Stimulated activated CD8-positive, alpha-beta memory T cell treated with anti-CD3 and anti-CD28 coated beads, Interleukin-15, amount 100 ng/mL, for 48 hours (primary cell): ENCODE measurements at regions not wholly inside any gene's neighbourhood (a gene's known extent, or its start where the extent isn't known, plus 50 kb on each side); places are given as distances from the start of the nearest gene placed in this dataset.
"Not testable (repeated sequence)": the region's sequence is repeated elsewhere in the genome, so short reads cannot be mapped to it uniquely, and the experiment has no call there.

Source experiments
- DNase-seq, 2 donors: peaks; one replicate each; pipeline ENCODE4 v3.0.0-alpha.2; 2020; ENCODE audit warnings: low read depth in 2 of 2

DNA sequence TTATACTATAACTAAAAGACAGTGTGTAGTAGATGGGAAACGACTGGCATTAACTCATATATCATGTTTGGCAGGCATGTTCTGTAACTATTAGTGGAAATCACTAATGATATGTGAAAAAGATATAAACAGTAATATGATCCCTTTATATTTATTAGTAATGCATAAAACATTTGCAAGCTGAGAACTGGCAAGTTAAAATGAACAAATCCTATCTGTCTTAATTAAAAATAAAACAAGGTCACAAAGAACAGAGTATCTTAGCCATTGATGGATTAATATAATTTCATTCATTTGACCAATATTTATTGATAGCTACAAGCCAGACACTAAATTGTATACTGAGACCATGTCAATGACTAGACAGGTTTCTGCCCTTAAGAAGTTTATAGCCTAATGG, 154.5 kb downstream of the CRPPA start:
- no peak for DNase-seq

GRCh38 chr7:16266470-16266869, 154.9 kb downstream of the CRPPA start:
- DNase-seq, result not testable (repeated sequence)

DNA sequence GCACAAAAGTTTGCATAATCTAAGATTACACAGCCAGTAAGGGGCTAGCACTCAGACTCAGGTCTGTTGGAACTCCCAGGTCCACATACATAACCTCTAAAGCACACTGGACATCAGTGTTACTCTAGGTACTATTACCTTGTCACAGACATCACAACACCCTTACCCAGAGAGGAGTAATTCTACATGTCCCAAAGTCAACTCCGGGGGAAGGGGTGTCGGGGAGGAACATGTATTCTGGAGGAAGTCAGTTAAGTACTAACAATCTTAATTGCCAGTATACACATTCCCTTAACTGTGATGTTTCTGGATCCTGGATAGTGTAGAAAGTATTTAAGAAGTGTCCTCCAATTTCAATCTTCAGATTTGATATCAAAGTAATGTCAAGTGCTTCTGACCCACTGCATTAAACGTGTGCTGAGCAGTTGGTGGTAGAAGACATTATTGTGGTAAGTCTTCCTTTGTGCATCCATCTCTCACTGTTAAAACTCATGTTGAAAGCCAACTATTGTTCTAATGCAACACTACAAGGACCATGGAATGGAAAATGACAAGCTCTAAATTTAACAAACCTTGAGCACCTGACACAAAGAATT, 155.4 kb downstream of the CRPPA start:
- DNase-seq, result no peak

DNA sequence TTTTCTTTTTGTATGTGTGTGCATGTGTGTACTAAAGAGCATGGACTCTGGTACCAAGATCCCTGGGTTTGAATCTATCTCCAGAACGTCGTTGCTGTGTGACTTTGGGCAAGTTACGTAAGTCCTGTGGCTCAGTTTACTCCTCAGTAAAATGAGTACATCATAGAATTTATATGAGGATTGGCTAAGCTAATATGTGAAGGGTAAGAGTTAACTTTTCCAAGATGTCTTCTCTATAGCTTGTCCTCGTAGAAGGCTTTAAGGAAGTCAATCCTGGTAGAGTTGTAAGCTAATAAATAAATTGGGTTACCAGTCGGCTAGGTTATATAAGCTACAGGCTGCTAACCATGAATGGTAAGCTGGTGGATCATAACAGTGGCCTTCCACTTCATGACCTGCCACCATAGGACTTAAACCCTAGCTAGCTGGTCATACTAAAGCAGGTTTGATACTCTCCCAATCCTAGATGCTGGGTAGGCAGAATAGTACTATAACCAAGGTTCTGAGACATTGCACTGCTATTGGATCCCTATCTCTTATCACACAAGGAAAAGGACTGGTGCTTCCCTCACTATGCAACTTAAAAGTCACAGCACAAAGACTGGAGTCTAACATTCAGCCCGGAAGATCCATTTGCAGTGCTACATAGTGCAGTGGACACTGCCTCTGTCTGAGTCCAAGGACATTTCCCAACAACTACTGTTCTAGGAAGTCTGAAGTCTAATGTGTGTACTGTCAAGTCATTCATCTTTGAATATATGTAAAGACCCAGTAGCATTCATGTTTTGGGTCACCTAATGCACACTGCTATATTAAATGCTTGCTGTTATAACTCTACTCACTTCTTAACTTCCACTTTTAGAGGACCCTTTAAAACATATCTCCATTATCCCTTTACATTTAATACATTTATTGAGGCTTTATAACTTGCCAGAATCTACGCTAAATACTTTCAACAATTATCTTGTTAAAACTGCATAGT, 156.2 kb downstream of the CRPPA start:
- DNase-seq, result no peak

GRCh38 chr7:16264036-16264819, 157.1 kb downstream of the CRPPA start:
- no peak for DNase-seq

GRCh38 chr7:16263377-16263776, 158.0 kb downstream of the CRPPA start:
- DNase-seq, result not testable (repeated sequence)

DNA sequence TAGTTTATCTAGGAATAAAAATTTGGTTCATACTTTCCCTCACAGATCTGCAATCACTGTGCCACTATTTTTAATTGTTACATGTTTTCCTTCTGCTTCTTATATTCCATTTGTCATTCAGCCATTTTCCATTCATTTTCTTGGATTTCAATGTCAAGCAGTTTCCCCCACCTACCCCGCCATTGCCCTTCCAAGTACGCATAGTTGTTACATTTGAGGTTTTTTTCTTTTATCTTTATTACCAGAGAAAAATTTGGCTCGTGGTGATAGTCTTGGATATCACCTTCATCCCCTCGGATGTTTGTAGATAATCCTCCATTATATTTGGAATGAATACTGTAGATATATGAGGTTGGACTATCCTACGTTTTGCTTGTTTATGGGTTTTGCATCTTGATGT, 159.7 kb downstream of the CRPPA start:
- DNase-seq, result no peak

- no peak for DNase-seq
Measured at GRCh38 chr7:16261100-16261499, 160.2 kb downstream of the CRPPA start.

DNA sequence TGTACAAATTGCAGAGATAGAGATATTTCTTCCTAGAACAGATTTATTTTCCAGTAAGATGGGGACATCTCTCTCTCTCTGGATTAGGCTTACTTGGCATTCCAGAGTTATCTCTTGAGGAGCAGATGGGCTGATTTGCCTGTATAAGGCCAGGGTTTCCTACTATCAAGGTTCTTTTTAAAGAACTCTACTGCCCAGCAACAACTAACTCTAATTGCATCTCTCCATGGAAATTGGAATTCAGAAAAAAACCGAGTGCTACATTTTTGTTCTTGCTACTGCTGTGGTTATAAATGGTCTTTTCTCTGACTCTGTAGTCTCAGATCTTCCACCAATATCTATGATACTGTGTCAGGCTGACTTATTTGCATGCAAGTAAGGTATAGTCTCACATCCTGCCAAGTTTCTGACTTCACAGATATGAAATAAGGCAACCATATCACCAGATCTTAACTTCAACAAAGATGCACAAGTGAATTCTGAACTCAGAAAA, 161.1 kb downstream of the CRPPA start:
- DNase-seq, result no peak

DNA sequence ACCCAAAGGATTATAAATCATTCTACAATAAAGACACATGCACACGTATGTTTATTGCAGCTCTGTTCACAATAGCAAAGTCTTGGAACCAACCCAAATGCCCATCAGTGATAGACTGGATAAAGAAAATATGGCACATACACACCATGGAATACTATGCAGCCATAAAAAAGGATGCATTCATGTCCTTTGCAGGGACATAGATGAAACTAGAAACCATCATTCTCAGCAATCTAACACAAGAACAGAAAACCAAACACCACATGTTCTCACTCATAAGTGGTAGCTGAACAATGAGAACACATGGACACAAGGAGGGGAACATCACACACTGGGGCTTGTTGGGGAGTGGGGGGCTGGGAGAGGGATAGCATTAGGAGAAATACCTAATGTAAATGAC, 164.9 kb downstream of the CRPPA start:
- DNase-seq, result not testable (repeated sequence)

GRCh38 chr7:16255952-16256351, 165.4 kb downstream of the CRPPA start:
- not testable (repeated sequence) for DNase-seq

DNA sequence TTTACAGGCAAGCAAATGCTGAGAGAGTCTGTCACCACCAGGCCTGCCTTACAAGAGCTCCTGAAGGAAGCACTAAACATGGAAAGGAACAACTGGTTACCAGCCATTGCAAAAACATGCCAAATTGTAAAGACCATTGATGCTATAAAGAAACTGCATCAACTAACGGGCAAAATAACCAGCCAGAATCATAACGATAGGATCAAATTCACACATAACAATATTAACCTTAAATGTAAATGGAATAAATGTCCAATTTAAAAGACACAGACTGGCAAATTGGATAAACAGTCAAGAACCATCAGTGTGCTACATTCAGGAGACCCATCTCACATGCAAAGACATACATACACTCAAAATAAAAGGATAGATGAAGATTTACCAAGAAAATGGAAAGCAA, 170.7 kb downstream of the CRPPA start:
- not testable (repeated sequence) for DNase-seq

GRCh38 chr7:16249204-16249603, 172.1 kb downstream of the CRPPA start:
- not testable (repeated sequence) for DNase-seq

- not testable (repeated sequence) for DNase-seq
Measured at GRCh38 chr7:16248556-16248955, 172.8 kb downstream of the CRPPA start.

DNA sequence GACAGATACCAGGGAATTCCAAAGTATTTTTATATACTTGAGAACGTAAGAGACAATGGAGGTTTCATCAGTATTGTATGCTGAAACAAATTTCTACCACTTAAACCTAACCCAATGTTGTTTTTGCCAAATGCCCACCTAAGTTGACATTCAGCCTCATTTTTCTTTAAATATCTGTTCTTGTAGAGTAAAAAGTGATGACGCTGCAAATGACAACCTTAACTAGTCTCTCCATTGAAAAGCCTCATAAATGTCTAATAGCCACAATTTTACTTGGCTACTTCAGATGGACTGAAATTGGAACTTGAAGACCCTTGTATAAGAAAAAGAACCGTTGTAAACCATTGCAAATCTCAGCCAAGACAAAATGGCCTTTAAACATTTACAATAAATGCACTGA, 176.9 kb downstream of the CRPPA start:
- no peak for DNase-seq

DNA sequence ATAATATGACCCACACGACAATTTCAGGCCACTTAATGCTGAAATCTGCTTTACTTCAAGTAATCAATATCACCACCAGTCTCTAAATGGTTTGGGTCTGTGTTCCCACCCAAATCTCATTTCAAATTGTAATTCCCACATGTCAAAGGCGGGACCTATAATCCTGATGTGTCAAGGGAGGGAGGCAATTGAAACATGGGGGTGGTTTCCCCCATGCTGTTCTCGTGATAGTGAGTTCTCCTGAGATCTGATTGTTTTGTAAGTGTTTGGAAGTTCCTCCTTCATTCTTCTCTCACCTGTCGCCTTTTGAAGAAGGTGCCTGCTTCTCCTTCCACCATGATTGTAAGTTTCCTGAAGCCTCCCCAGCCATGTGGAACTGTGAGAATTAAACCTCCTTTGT, 178.4 kb downstream of the CRPPA start:
- DNase-seq, result no peak

GRCh38 chr7:16241017-16241416, 180.3 kb downstream of the CRPPA start:
- no peak for DNase-seq

DNA sequence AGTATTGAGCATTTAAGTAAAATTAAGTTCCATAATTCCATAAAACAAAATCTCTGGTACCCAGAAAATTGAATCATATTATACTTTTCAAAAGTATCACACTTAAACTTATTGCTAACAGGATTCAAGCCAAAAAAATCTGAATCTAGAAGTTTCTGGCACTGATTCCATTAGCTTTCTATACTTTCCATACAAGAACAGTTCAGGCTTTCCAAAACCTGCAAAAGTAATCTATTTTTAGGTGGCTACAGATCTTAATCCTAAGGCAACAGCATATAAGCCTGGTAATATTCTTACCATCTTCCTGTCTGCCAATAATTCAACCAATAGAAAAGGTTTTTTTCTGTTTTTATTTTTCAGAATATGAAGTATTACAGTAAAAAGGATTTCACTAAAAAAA, 185.0 kb downstream of the CRPPA start:
- no peak for DNase-seq

DNA sequence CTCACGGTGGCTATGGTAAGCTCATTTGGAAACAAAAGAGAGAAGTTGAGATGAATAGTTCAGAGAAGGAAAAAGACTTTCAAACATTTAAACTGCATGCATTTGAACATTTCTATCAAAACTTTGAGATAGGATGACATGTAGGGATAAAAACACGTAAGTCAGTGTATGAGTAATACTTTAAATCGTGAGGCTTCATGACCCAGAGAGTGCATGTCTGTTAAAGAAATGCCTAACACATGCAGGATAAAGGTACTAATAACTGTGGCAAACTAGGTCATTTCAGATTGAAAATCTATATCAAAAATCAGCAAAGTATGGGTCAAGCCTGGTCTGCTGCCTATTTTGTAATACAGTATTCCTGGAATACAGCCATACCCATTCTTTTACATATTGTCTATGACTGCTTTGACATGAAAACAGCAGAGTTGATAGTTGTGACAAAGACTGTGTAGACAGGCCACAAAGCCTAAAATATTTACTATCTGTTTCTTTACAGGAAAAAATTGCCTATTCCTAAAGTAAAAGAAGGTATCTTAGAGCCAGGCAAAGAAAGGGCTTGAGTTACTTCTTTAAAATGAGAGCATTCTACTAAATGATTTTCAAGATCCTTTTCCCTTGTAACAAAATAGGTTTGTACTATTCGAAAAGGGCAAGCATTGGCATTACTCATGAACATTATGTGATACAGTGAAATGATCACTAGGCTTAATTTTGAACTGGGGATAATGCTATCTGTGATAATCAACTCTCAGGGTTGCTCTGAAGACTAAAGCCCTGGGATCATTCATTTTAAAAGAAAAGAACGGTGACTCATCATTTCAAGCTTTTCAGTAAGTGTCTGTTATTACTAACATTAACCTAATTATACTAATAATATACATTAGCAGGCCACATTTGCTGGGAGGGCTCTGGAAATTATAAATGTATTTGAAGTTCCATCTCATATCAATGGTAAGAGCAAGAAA, 185.9 kb downstream of the CRPPA start:
- DNase-seq, result no peak

DNA sequence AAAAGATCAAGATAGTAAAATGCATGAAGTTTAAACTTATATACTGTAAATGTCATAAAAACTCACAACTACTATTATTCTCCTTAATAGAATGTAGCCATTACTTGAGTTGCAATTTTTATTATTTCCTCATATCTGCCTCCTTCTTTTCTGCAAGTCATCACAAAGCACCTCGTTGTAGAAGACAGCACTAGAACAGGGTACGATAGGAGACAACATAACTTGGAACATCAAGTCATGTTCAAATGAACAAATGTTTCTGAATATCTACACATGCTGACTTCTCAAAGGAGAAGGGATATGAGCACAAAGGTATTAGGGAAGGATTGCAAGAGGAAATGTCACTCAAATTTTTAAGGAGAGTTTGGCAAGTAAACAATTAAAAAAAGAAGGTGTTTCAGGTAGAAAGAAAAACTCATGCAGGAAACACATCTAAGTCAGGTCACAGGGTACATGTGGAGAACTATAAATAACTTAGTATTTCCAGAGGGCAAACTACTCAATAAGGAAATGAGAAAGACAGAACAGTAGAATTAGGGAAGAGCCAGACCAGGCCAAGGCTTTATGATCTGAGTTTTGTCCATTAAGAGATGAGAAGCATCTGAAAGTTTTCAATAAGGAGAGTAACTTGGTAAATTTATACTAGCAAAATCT, 186.7 kb downstream of the CRPPA start:
- no peak for DNase-seq
